ENCODE measurements at regions not wholly inside any gene's neighbourhood (a gene's known extent, or its start where the extent isn't known, plus 50 kb on each side); places are given as distances from the start of the nearest gene placed in this dataset.
A peak's percentile ranks its signal among the peaks of the same experiment; 100 is the strongest.

DNA sequence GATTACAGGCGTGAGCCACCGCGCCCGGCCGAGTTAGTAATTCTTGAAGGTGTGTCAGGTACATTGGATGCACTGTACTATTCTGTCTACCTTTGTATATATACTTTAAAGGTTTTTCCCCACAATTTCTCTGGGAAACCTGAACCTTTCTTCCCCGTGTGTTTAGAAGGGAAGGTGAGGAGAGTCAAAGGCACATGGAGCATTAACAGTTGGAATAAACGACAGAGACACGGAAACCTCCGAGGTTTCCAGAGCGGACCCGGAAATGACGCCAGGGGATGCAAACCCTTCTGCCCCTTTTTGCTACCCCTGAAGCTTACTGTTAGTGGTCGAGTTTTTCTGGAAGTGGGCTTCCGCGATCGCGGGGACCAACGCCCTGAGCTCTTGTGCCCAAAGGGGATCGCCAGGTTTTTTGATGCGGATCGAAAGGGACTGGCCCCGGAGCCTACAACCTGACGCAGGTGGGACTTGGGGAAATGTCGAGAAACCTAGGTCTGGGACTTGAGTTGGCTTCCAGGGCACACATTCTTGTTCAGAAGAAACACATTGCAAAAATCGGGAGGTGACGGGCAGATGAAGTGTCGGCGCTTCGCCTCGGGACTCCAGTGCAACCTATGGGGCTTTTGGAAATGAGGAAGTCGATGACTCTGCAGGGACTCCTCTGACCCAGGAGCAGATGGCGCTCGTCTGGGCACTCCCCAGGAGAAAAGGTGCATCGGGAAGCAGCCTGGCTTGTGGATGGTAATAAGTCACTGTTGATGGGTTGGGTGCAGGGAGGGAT, 218.2 kb downstream of the OR2B2 start:
- TF ChIP-seq SIN3A (IDR thresholded peaks at IDR 0.05; ENCODE audit: borderline replicate concordance, insufficient read depth, low read length), result no peak
- no peak for TF ChIP-seq TAF1 (IDR thresholded peaks at IDR 0.05; ENCODE audit: borderline replicate concordance, insufficient read depth, low read length)
- no peak for TF ChIP-seq FOXP2 (optimal IDR thresholded peaks at IDR 0.05; ENCODE audit: borderline replicate concordance, extremely low read depth, extremely low read length, insufficient read depth)
- TF ChIP-seq POLR2AphosphoS5 (IDR thresholded peaks at IDR 0.05; ENCODE audit: low read depth, low read length), result no peak
- TF ChIP-seq REST (IDR thresholded peaks at IDR 0.05; ENCODE audit: insufficient read depth in 1 of 2, low read depth in 2 of 2, low read length in 2 of 2), result no peak

- peak; percentile 17; the same call in 1 of the 2 replicates for TF ChIP-seq SIN3A (IDR thresholded peaks at IDR 0.05; ENCODE audit: borderline replicate concordance, insufficient read depth, low read length)
- TF ChIP-seq TAF1 (IDR thresholded peaks at IDR 0.05; ENCODE audit: borderline replicate concordance, insufficient read depth, low read length), result no peak
Observed at GRCh38 chr6:27688014-27688586, 215.2 kb upstream of the ZNF184 start.

DNA sequence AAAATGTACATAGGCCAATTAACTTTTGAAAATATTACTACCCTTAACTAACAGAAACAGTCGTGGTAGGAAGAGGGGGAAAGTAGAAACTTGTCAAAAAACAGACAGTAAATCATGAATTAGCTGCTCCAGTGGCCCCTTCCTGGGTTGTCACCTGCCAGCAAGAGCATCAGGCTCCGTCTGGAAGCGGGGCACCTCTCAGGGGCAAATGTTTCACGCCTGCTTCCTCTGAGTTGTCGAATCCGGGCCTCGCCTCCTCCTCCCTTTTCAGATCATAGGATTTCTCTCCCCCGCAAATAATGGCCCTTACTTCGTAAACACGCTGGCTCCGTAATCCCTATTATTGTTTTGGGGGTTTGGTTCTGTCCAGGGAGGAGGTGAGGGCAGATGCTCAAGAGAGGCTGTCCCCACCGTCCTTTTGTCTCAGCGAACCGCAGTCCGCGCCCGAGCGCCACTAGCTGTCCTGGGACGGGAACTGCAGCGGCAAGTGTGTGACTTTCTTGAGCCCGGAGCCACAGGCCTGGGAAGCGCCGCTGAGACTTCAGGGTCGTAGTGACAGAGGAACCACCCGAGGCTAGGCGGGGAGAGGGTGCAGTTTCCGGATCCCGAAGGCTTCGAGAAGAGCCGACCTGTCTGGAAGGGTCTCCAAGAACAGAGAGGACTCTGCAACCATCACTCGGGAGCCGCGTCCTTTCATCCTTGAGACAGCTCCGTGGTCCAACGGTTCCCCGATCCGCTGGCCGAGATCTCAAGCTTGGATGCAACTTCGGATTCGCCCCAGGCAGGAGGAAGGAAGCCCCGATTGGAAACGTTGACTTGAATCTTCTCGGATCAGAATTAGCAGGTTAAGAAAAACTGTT, 214.5 kb upstream of the ZNF184 start:
- 0 out of 2 replicates have a peak, but pooled peaks have one; percentile 18 for TF ChIP-seq SIN3A (IDR thresholded peaks at IDR 0.05; ENCODE audit: borderline replicate concordance, insufficient read depth, low read length)
- TF ChIP-seq POLR2AphosphoS5 (IDR thresholded peaks at IDR 0.05; ENCODE audit: low read depth, low read length), result no peak

- TF ChIP-seq REST (IDR thresholded peaks at IDR 0.05; ENCODE audit: insufficient read depth in 1 of 2, low read depth in 2 of 2, low read length in 2 of 2) (no peak), SIN3A (IDR thresholded peaks at IDR 0.05; ENCODE audit: borderline replicate concordance, insufficient read depth, low read length) (no peak), POLR2AphosphoS5 (IDR thresholded peaks at IDR 0.05; ENCODE audit: low read depth, low read length) (no peak), TAF1 (IDR thresholded peaks at IDR 0.05; ENCODE audit: borderline replicate concordance, insufficient read depth, low read length) (no peak), FOXP2 (optimal IDR thresholded peaks at IDR 0.05; ENCODE audit: borderline replicate concordance, extremely low read depth, extremely low read length, insufficient read depth) (no peak)
Observed at GRCh38 chr6:27685279-27685678, 212.4 kb upstream of the ZNF184 start.

DNA sequence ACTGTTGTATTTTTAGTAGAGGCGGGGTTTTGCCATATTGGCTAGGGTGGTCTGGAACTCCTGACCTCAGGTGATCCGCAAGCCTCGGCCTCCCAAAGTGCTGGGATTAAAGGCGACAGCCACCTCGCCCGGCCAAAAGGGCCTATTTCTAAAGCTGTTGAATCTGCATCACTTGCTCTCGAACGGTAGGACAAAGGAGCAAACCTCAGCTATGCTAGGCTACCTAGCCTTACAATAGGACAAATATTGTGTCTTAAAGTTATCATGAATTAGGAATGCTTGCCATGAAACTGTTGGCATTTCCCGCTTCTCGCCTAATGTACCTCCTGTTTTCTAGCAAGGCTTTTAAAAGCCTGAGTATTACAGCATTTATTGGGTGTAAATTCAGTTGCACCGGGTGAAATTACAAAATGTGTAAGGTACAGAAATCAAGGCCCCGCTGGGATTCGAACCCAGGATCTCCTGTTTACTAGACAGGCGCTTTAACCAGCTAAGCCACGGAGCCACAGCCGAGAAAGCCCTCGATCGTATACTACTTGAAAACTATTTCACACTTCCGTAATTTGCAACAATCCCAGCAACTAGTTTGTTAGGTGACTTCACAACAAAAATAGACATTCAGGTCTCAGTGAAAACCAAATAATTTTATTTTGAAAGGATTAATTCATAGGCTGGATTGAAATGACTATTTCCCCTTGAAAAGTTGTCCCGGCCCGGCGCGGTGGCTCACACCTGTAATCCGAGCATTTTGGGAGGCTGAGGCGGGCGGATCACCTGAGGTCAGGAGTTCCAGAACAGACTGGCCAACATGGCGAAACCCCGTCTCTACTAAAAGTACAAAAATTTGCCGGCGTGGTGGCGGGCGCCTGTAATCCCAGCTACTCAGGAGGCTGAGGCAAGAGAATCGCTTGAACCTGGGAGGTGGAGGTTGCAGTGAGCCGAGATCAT, 211.6 kb upstream of the ZNF184 start:
- TF ChIP-seq REST (IDR thresholded peaks at IDR 0.05; ENCODE audit: insufficient read depth in 1 of 2, low read depth in 2 of 2, low read length in 2 of 2) (no peak), SIN3A (IDR thresholded peaks at IDR 0.05; ENCODE audit: borderline replicate concordance, insufficient read depth, low read length) (no peak), TAF1 (IDR thresholded peaks at IDR 0.05; ENCODE audit: borderline replicate concordance, insufficient read depth, low read length) (no peak), POLR2AphosphoS5 (IDR thresholded peaks at IDR 0.05; ENCODE audit: low read depth, low read length) (no peak), FOXP2 (optimal IDR thresholded peaks at IDR 0.05; ENCODE audit: borderline replicate concordance, extremely low read depth, extremely low read length, insufficient read depth) (no peak)
